ENCODE measurements at regions not wholly inside any gene's neighbourhood (a gene's known extent, or its start where the extent isn't known, plus 50 kb on each side); places are given as distances from the start of the nearest gene placed in this dataset.

DNA sequence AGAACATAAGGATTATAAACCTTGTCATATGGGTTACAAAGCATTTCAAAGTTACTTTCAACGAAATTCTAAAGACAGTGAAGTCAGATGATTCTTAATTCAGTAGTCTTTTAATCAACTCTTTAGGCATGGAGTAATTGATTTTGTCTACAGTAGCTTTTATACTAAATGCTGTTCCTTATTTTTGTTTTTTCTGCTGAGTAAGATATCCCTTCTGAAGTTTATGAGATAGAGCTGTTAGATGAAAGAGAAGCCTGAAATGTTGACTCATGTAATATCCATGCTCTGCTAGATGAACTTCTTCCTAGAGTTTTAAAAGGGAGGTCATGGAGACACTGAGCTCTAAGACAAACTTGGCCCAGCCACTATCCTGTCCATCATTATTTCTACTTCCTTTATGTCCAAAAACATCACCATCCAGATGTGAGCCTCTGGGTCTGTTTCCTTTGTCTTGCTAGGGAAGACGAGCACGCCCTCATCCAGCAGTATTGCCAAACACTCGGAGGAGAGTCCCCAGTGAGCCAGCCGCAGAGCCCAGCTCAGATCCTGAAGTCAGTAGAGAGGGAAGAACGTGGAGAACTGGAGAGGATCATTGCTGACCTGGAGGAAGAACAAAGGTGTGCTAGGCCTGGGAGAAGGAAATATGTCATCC is 550.3 kb downstream of the UTRN start:
- no peak for TF ChIP-seq POLR2A (IDR thresholded peaks at IDR 0.05)
- no peak for TF ChIP-seq CTCF (IDR thresholded peaks at IDR 0.05)
- TF ChIP-seq POLR2AphosphoS5 (IDR thresholded peaks at IDR 0.05) = no peak
